CD4-positive, alpha-beta T cell treated with Interleukin-1 beta for 1 hour (primary cell): ENCODE measurements at regions not wholly inside any gene's neighbourhood (a gene's known extent, or its start where the extent isn't known, plus 50 kb on each side); places are given as distances from the start of the nearest gene placed in this dataset.
"Not testable (repeated sequence)": the region's sequence is repeated elsewhere in the genome, so short reads cannot be mapped to it uniquely, and the experiment has no call there.

Experiments used
- DNase-seq, 2 donors: peaks; one replicate each; pipeline ENCODE4 v3.0.0-alpha.2; 2020 to 2022

DNA sequence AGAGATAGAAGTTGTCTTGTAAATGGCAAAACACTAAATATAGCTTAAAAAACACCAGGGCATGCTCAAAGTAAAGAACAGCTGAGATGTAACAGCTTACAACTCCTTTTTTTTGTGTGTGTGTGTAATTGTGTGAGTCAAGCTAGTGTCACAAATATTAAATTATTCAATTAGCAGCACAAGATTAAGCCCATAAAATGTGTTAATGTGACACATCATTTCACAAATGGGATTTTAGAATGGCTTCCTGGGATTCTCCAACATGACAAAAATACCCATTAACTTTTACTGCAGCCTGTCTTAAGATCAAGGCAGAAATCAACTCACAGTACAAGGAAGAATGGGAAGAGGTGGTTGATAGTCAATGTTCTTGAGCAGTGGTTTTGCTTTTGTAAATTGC lies 251.4 kb downstream of the KIF20B start:
- DNase-seq: no peak

DNA sequence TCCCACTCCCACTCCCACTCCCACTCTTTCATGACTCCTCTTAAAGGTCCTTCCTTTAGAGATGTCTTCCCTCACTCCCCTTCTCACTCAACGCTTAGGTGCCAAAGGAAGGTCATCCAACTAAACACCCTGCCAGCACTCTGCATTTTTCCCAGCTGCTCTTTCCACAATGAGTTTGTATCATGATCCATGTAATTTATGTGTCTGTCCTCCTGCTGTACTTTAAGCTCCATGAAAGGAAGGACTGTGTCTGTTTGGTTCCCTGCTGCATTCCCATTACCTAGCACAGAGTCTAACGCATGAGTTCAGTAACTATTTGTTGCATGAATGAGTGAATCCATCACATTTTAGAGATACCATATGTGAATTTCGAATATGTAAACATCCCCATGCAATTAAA lies 252.7 kb downstream of the KIF20B start:
- no peak for DNase-seq

DNA sequence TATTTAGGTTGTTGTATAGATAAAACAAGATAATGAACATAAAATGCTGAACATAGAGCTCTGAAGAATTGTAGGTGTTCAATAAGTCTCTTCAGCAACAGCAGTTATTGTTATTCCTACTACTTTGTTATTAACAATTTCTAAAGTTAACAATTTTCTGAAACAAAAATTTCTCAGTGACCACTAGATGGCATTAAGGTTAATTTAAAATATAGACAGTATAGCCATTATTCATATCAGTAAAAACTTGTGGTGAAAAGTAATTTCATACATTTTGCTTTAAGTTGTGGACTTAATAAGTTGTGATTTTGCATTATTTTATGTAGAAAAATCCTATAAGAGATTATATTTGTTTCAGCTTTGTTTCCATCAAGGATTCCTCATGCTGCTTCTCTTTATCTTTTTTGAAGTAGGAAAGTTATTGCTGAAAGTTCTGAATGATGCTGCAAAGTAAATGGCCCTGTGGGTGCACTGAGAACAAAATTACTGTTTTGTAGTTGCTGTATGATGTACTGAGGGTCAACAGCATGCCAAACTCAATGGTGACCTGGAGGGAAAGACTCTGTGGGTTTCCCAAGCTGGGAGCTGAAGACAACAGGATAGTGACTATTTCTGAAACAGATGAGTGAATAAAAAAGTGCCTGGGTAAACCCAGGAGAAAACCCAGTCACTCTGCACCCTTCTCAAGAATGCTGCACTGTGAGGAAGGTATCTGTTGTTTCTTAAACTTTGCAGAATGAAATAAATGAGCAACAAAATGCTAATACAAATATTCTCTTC lies 253.6 kb downstream of the KIF20B start:
- DNase-seq: no peak

DNA sequence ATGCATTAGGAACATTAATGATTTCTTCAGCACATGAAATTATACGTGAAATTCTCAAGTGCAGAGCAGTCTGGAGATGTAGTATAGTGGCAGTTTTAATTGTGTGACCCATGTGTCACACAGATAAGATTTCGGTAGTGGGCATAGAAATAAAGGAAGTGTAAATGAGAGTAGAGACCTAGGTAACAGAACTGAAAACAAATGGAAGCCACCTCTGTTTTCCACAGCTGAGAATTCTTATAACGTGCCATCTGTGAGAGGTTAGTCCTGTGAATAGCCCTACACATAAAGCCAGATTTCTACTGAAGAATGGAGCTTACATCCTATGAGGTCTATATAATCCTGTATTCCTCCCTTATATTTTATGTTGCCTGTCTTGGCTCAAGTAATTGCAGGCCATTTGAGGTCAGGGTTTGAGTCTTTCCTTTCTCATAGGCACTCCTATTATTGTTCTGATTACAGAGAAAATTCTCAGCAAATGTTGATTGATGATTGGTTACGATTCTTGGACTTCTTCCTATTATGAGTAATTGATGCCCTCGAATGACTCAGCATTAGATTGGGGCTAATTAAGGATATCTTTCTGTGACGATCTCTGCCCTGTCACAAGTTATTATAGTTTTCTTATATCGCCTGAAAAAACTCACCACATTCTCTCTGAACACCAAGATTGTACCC lies 258.2 kb downstream of the KIF20B start:
- no peak for DNase-seq

DNA sequence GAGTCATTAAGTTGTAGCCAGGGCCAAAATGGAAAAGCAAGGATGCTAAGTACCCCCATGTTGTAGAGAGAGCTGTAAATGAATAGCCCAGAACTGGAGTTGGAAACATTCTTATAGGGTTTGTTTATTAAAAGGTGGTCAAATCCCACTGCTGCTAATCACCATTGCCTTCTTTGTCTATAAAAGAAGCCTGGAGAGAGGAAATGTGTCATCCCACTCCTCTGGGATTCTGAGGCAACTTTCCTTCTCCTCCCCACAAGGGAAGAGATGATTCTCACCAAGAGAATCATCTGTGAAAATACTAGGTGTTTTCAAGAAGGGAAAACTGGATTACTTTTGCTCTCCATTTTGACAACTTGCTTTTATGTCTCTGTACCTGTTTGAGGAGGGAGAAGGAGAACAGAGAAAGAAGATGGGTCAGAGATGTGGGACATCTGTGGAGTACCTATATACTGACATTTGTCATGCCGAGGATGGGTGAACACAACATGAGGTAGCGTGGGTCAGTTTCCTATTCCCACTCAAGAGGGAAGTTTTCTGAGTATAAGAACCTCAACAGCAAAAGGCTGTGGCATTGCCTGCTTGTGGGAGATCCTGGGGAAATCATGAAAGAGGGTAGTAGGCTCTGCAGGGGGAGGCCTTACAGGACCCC lies 262.2 kb downstream of the KIF20B start:
- no peak for DNase-seq

DNA sequence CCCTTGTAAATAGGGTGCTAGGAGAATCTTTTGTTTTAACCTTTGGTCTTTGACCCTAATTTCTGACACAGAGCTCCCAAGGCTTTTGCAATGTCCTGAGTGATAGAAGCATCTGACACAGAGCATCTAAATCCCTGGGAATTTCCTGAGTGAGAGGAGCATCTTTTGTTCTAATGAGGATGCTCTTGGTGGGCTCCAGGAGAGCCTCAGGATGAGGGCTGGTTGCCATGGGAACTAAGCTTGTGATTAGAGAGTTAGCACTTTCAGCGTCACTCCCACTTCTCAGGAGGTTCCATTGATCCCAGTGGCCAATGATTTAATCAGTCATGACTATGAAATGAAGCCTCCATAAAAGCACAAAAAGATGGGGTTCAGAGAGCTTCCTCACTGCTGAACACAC lies 264.8 kb downstream of the KIF20B start:
- no peak for DNase-seq

DNA sequence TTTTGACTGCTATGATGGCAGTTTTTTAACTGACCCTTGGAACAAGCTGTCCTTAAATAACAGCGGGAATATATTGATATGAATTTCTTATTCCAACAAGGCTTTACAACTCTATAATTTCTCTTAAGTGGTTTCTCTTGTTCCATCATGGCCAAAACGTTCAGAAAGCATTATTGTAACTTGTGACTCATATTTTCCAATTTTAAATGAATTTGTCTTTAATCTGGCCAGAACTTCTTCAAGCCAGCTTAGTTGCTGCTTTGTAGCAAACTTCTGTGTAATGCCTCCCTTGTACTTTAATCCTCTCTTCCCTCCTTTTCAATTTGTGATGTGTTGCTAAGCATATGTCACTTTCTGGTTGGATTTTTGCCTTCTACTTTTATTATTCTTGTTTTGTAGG lies 271.9 kb downstream of the KIF20B start:
- no peak for DNase-seq

DNA sequence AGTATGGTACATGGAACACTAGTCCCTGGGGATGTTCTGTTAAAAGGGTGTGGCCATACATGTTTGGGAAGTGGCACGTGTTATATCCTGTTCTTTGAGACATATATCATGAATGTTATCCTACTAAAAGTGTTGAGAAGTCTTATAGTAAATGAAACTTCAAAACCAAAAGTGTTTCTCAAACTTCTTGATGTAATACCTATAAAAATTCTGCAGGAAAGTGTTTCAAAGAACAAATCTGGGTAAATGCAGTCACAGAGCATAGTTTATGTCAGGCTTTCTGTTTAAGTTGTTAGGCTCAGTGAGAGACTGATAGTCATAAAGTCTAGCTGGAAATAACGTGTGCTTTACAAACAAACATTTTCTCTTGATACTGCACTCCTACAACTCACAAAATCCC lies 273.7 kb downstream of the KIF20B start:
- no peak for DNase-seq

DNA sequence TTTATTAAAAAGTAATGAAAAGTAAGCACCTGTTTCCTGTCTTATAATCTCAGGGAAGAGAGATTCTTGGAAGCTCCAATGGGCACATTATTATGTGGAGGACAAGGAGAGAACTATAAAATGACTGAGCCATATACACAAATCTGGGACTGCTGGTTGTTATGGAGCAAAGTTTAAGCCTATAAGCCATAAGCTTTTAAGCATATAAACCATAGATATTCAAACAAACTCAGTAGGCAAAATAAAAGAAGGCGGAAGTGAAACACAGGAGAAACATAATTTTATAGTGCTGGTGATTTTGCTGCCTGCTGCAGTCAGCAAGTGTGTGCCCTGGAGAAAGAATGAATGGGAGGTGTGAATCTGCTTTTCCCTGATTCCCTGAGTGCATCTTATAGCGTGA lies 274.4 kb downstream of the KIF20B start:
- DNase-seq: no peak

DNA sequence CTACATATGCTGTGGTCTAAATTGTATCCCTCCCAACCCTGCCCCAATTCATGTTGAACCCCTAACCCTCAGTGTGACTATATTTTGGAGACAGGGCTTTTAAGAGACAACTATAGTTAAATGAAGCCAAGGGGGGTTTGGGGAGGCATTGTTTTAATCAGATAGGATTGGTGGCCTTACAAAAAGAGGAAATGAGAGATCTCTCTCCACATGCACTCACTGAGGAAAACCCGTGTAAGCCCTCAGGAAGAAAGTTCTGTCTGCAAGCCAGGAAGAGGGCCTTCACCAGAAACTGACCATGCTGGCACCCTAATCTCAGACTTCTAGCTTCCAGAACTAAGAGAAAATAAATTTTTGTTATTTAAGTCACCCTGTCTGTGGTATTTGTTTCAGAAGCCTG lies 276.7 kb downstream of the KIF20B start:
- DNase-seq: no peak

DNA sequence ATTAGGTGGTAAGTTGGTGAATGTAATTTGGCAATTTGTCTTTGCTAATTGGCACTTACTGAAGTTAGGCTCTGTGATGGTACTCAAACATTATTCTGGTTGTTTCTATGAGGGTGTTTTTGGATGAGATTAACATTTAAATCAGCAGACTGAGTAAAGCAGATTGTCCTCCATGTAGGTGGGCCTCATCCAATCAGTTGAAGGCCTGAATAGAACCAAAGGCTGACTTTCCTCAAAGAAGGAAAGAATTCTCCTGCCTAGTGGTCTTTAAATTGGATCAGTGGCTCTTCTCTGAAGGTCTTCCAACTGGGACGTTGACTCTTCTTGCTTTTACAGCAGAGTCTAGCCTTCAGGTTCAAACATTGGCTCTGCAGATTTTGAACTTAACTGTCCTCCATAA lies 278.3 kb downstream of the KIF20B start:
- DNase-seq: no peak

DNA sequence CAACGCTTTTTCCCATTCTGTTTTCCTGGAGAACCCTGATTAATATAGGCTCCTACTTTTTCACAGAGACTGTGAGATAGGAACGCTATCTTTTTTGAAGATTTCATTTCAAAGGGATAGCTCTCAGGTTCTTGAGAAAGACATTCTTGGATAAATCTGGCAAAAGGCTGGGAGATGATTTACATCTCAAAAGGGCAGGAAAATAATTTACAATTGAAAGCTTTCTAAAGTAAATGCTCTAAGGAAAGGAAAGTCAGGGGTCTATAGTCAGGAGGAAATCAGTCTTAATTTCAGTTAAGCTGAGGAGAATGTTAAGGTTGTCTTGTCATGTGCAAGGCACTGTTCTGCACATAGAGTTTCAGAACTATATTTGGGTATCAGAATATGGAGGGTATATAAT lies 278.8 kb downstream of the KIF20B start:
- DNase-seq: no peak

DNA sequence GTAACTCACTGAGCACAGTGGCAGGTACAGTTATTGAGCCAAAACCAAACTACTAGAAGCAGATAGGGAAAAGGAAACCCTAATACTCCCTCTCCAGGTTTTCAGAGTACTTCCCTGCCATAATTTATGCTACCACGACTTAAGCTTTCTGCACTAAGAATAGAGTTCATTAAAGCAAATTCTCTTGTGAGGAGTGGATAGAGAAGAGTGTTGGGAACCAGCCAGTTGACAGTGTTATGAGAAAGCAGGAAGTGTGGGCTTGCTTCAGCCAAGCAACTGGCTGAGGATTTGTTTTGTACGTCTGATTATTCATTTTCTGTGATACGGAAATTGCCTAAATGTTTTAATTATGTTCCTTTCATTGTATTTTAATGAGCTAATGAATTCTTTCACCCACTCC lies 280.5 kb downstream of the KIF20B start:
- no peak for DNase-seq

DNA sequence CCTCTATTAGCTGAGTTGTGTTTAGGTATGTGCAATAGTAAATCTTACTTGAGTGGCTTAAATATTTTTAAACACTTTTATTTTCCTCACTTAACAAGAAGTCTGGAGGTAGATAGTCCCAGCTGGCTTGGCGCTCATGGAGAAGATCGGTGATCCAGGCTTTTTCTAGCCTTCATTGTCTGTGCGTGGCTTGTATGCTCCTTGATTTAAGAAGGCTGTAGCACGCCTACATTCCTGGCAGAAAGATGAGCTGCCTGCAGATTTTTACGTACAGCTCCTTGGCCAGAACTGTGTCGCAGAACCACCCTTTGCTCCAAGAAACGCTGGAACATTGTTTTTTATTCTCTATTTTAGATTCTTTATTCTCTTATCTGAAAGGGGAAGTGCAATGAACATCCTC lies 284.1 kb downstream of the KIF20B start:
- DNase-seq: no peak

DNA sequence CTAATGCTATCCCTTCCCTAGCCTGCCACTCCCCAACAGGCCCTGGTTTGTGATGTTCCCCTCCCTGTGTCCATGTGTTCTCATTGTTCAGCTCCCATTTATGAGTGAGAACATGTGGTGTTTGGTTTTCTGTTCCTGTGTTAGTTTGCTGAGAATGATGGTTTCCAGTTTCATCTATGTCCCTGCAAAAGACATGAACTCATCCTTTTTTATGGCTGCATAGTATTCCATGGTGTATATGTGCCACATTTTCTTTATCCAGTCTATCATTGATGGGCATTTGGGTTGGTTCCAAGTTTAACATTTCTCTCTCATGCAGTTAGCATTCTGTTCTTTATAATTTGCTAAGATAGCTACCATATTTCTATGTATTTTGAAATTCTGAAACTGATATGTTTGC lies 287.0 kb downstream of the KIF20B start:
- not testable (repeated sequence) for DNase-seq

DNA sequence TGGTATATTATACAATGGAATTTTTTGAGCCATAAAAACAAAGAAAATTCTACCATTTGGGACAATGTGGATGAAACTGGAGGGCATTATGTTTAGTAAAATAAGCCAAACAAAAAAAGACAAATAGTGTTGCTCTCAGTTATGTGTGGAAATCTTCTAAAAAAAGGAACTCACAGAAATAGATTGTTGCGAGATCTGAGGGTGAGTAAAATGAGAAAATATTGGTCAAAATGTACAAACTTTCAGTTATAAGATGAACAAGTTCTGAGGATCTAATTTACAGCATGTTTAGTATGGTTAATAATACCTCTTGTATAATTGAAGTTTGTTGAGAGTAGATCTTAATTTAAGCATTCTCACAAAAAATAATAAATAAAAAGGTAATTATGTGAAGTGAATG lies 291.2 kb downstream of the KIF20B start:
- no peak for DNase-seq

DNA sequence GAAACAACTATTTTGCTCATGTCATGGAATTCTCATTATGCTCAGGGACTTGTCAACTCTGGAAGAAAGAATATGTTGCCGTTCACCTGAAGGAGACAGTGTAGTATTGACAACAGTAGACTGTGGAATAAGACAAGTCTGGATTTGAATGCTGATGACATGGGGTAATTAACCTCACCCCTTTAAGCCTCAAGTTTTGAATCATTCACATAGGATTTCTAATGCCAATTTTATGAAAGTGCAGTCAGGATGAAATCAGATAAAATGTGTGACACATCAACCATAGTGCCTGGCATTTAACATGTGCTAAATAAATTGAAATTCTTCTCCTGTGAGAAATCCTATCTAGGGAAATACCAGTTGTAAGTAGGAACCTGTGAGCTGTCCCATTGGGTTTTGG lies 305.8 kb downstream of the KIF20B start:
- no peak for DNase-seq

DNA sequence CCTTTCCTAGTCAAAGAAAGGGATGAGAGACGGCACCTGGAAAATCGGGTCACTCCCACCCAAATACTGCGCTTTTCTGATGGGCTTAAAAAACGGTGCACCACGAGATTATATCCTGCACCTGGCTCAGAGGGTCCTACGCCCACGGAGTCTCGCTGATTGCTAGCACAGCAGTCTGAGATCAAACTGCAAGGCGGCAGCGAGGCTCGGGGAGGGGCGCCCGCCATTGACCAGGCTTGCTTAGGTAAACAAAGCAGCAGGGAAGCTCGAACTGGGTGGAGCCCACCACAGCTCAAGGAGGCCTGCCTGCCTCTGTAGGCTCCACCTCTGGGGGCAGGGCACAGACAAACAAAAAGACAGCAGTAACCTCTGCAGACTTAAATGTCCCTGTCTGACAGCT lies 309.9 kb downstream of the KIF20B start:
- DNase-seq: not testable (repeated sequence)

DNA sequence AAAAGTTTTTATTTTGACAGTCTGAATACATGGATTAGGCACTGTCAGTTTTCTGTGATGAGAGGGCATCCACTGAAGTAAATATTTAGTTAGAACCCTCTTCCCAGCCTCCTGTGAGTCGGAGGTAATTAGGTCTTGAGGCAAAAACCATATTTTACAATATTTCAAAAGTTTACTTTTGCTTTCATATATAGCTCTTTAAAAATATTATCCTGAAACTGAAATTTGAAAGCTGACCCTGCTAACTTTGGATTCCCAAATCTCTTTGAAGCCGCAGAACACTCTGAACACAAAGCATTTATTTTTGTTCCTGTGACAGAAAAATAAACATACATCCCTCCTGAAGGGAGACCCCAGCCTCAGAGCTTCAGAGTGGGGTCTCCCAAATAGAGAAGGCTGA lies 317.4 kb downstream of the KIF20B start:
- no peak for DNase-seq

DNA sequence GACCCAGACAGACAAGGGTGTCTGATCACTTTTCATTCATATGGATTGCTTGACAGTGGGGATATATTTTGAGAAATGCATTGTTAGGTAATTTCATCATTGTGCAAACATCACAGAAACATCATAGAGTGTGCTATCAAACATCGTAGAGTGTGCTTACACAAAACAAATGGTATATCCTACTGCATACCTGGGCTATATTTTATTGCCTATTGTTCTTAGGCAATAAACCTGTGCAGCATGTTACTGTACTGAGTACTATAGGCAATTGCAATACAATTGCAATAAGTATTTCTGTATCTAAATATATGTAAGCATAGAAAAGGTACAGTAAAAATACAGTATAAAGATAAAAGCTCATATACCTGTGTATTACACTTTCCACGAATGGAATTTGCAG lies 319.1 kb downstream of the KIF20B start:
- DNase-seq: no peak

DNA sequence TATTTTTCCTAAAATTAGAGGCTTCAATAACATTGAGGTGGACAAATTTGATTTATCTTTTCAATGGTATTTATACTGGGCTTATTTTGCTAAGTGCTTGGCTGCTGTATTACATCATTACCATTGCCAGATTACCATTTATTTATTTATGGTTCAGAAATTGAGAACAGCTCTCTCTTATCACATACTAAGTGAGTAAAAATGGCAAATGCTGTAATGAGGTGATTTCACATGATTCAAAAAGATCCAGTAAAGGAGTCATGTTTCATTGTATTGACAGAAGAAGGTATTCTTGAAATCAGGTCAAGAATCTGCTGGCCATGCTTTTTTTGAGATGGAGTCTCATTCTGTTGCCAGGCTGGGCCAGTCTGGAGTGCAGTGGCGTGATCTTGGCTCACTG lies 322.6 kb downstream of the KIF20B start:
- no peak for DNase-seq

DNA sequence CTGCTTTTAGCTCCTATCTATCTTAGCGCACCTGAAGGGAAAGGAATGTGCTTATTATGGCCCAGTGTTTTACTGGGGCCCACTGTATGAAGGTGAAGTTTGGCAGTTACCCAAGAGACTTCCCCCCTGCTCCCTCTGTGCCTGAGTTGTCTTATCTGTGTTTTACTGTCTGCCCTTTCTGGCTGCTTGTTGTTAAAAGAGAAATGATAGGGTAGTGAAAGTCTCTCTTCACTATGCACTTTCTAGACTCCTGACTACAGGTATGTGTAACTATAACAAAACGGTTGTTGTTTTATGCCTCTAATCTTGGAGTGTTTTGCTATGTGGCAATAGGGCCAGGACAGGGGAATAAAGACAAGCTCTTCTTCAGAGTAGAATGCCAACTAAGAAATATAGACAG lies 326.9 kb downstream of the KIF20B start:
- no peak for DNase-seq

DNA sequence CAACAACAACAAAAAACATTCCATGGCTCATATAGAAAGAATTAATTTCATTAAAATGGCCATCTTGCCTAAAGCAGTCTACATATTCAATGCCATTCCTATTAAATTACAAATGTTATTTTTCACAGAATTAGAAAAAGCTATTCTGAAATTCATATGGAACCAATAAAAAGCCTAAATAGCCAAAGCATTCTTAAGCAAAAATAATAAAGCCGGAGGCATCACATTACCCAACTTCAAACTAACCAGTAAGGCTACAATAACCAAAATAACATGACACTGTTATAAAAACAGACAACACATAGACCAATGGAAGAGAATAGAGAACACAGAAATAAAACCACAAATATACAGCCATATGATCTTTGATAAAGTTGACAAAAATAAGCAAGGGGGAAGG lies 330.4 kb downstream of the KIF20B start:
- DNase-seq: no peak

DNA sequence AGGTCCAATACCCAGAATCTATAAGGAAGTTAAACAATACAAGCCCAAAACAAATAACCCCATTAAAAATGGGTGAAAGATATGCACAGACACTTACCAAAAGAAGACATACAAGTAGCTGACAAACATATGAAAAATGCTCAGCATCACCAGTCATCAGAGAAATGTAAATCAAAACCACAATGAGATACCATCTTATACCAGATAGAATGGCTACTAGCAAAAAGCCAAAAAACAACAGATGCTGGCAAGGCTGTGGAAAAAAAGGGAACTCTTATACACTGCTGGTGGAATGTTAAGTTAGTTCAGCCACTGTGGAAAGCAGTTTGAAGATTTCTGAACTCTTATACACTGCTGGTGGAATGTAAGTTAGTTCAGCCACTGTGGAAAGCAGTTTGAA lies 331.1 kb downstream of the KIF20B start:
- DNase-seq: no peak
